ENCODE measurements at regions not wholly inside any gene's neighbourhood (a gene's known extent, or its start where the extent isn't known, plus 50 kb on each side); places are given as distances from the start of the nearest gene placed in this dataset.

DNA sequence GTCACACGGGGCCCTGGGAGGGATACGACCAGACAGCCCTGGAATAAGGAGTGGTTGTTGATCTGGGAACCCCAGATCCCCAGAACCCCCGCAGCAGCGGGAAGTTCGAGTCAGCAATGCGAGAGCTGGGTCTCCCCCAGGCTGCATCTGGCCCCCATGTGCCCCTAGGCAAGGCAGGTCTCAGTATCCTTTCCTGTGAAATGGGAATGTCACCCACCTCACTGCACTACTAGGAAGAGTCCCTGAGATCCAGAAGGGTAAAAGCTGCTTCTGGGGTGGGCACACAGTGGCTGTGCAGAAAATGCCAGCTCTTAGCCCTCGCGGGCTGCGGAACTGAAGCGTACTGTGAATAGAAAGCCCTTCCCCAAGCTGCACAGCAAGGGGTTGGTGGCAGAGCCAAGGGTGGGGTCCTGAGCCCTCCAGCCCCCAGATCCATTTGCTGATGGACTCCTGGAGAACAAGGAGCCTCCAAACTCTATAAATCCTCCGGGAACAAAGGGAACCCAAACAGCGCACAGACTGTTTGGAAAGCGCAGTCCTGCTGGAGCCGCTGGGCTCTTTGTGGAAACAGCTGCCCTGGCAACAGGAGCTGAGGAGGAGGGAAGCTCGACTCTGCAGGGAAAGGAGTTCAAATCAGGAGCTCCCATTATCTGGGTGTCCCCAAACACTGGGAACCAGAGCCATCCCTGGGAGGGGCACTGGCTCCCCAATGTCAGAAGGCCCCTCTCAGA, 68.2 kb upstream of the SHISAL1 start:
- WGBS, 2 donors: 20 to 42% methylated on average over 7 to 15 of the region's 15 CpGs
- Histone ChIP-seq H3K27ac (no peak overlapping the region), H3K9me3 (peaks cover 0 to 26% (median 7%) of the 10 kb centered on the region in 4 donors), H3K36me3 (no peaks in the 10 kb centered on the region), H3K4me1 (no peaks in the 10 kb centered on the region), H3K4me3 (no peak overlapping the region), H3K27me3 (no peaks in the 10 kb centered on the region)
- no peak for DNase-seq (ENCODE audit: low spot score in 2 of 2)
- TF ChIP-seq POLR2A (IDR thresholded peaks at IDR 0.05) (no peak), EP300 (IDR thresholded peaks at IDR 0.05) (no peak)
- TF ChIP-seq, protein P1, sequence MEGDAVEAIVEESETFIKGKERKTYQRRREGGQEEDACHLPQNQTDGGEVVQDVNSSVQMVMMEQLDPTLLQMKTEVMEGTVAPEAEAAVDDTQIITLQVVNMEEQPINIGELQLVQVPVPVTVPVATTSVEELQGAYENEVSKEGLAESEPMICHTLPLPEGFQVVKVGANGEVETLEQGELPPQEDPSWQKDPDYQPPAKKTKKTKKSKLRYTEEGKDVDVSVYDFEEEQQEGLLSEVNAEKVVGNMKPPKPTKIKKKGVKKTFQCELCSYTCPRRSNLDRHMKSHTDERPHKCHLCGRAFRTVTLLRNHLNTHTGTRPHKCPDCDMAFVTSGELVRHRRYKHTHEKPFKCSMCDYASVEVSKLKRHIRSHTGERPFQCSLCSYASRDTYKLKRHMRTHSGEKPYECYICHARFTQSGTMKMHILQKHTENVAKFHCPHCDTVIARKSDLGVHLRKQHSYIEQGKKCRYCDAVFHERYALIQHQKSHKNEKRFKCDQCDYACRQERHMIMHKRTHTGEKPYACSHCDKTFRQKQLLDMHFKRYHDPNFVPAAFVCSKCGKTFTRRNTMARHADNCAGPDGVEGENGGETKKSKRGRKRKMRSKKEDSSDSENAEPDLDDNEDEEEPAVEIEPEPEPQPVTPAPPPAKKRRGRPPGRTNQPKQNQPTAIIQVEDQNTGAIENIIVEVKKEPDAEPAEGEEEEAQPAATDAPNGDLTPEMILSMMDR (IDR thresholded peaks at IDR 0.05): no peak

DNA sequence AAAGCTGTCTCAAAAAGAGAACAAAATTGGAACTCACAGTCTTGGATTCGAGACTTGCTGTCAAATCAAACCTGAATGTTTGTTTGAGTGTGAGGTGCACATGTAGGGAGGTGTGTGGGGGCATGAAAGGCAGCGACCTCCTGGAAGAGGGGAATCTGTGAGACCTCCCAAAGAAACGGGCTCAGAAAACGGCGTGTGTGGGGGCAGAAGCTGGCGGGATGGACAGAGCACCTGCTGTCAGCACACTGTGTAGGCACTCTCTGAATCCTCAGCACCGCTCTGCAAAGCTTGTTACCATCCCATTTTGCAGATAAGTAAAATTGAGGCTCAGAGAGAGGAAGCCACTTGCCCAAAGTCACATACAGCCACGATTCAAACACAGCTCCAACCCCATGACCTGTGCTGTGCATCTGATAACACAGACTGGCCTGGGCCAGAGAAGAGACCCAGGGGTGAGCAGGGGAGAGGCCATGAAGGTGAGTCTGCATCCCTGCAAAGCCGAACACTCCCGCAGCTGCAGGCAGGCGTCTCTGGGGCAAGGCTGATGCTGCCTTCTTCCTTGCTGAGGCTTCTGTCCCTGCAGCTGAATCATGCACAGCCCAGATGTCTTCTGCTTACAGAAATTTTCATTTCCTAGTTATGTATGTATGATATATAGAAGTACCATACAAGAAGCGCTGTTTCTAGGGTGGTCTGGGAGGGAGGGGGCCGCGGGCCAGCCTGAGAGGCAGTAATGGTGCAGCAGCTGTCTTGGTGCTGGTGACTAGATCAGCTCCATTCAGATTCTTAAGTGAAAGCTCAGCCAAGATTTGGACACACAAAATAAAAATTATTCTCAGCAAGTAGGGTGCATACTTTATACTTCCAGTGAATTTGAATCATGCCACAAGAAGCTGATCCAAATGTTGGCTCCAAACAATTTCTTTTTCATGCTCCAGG, 67.3 kb upstream of the SHISAL1 start:
- Histone ChIP-seq H3K9me3 (peaks cover 0 to 34% (median 7%) of the 10 kb centered on the region in 4 donors), H3K27ac (no peak overlapping the region), H3K27me3 (no peaks in the 10 kb centered on the region), H3K4me3 (no peak overlapping the region), H3K36me3 (no peaks in the 10 kb centered on the region), H3K4me1 (no peaks in the 10 kb centered on the region)
- no peak for DNase-seq (ENCODE audit: low spot score in 2 of 2)
- WGBS, 2 donors: 75 to 78% methylated on average over 14 of the region's 14 CpGs
- no peak for TF ChIP-seq EP300 (IDR thresholded peaks at IDR 0.05)
- TF ChIP-seq, protein P1 (IDR thresholded peaks at IDR 0.05): no peak
- no peak for TF ChIP-seq POLR2A (IDR thresholded peaks at IDR 0.05)

GRCh38 chr22:44378380-44378779, 65.6 kb upstream of the SHISAL1 start:
- no peak for DNase-seq (ENCODE audit: low spot score in 2 of 2)
- Histone ChIP-seq H3K27ac (no peak overlapping the region), H3K9me3 (peaks cover 0 to 50% (median 7%) of the 10 kb centered on the region in 4 donors), H3K27me3 (no peaks in the 10 kb centered on the region), H3K4me3 (no peak overlapping the region), H3K36me3 (no peaks in the 10 kb centered on the region), H3K4me1 (no peaks in the 10 kb centered on the region)
- TF ChIP-seq EP300 (IDR thresholded peaks at IDR 0.05): no peak
- TF ChIP-seq POLR2A (IDR thresholded peaks at IDR 0.05): no peak
- TF ChIP-seq, protein P1 (IDR thresholded peaks at IDR 0.05): no peak

- H3K27me3 ChIP-seq: no peaks in the 10 kb centered on the region
- TF ChIP-seq POLR2A (IDR thresholded peaks at IDR 0.05) (no peak), EP300 (IDR thresholded peaks at IDR 0.05) (no peak)
- TF ChIP-seq, protein P1 (IDR thresholded peaks at IDR 0.05): no peak
- no peak overlapping the region for H3K4me3 ChIP-seq
- H3K36me3 ChIP-seq: no peaks in the 10 kb centered on the region
- H3K9me3 ChIP-seq: peaks cover 0 to 62% (median 7%) of the 10 kb centered on the region in 4 donors
- no peak for DNase-seq (ENCODE audit: low spot score in 2 of 2)
- no peak overlapping the region for H3K27ac ChIP-seq
- WGBS, 2 donors: 63 to 73% methylated on average over 1 of the region's 1 CpG
- H3K4me1 ChIP-seq: no peaks in the 10 kb centered on the region
Measured at GRCh38 chr22:44375451-44375850, 62.7 kb upstream of the SHISAL1 start.

GRCh38 chr22:44373234-44373633, 60.5 kb upstream of the SHISAL1 start:
- Histone ChIP-seq H3K27ac (no peak overlapping the region), H3K27me3 (no peaks in the 10 kb centered on the region), H3K9me3 (peaks cover 0 to 58% (median 7%) of the 10 kb centered on the region in 4 donors), H3K36me3 (no peaks in the 10 kb centered on the region), H3K4me3 (no peak overlapping the region), H3K4me1 (no peaks in the 10 kb centered on the region)
- TF ChIP-seq POLR2A (IDR thresholded peaks at IDR 0.05) (no peak), EP300 (IDR thresholded peaks at IDR 0.05) (no peak)
- TF ChIP-seq, protein P1 (IDR thresholded peaks at IDR 0.05): no peak
- 76 to 84% methylated on average over 3 of the region's 3 CpGs for WGBS, 2 donors
- DNase-seq (ENCODE audit: low spot score in 2 of 2): no peak

All from tibial nerve (tissue), 4 donors.